H9 (cell line): ENCODE measurements at regions not wholly inside any gene's neighbourhood (a gene's known extent, or its start where the extent isn't known, plus 50 kb on each side); places are given as distances from the start of the nearest gene placed in this dataset.

Experiments used
- DNase-seq: peaks from one replicate; pipeline ENCODE4 v3.0.0-alpha.2; 2017
- H2AFZ ChIP-seq: one replicate; pipeline ENCODE4 v1.6.1; 2013; ENCODE audit warnings: mild to moderate bottlenecking, low read length, control low read depth, moderate library complexity
- H2AK5ac ChIP-seq: 2 replicates; pipeline ENCODE4 v1.6.1; 2013; ENCODE audit warnings: low read length, control low read depth, mixed read lengths; ENCODE audit not compliant: insufficient read length
- H2BK120ac ChIP-seq: one replicate; pipeline ENCODE4 v1.6.1; 2013; ENCODE audit warnings: low read depth, mild to moderate bottlenecking, low read length, control low read depth, inconsistent platforms; ENCODE audit not compliant: poor library complexity, severe bottlenecking
- H2BK12ac ChIP-seq: 2 replicates; pipeline ENCODE4 v1.6.1; 2013; ENCODE audit warnings: low read length, control low read depth, mixed read lengths, low read depth; ENCODE audit not compliant: insufficient read length
- H2BK15ac ChIP-seq: 2 replicates; pipeline ENCODE4 v1.6.1; 2013; ENCODE audit warnings: low read depth, low read length, control low read depth
- H2BK20ac ChIP-seq: one replicate; pipeline ENCODE4 v1.6.1; 2013; ENCODE audit warnings: low read depth, mild to moderate bottlenecking, low read length, control low read depth, inconsistent platforms; ENCODE audit not compliant: poor library complexity, severe bottlenecking
- H2BK5ac ChIP-seq: 2 replicates; pipeline ENCODE4 v1.6.1; 2013; ENCODE audit warnings: low read length, control low read depth, mixed read lengths; ENCODE audit not compliant: insufficient read length
- H3K14ac ChIP-seq: 2 replicates; pipeline ENCODE4 v1.6.1; 2013; ENCODE audit warnings: low read length, control low read depth; ENCODE audit not compliant: insufficient read depth
- H3K18ac ChIP-seq: 2 replicates; pipeline ENCODE4 v1.6.1; 2013; ENCODE audit warnings: low read depth, mild to moderate bottlenecking, mixed read lengths, low read length, control low read depth; ENCODE audit not compliant: insufficient read length
- H3K23ac ChIP-seq: 2 replicates; pipeline ENCODE4 v1.6.1; 2013; ENCODE audit warnings: low read length, control low read depth, mixed read lengths, low read depth; ENCODE audit not compliant: insufficient read length
- H3K23me2 ChIP-seq: 2 replicates; pipeline ENCODE4 v1.6.1; 2013; ENCODE audit warnings: low read depth, mild to moderate bottlenecking, mixed read lengths, low read length, control low read depth; ENCODE audit not compliant: insufficient read length, poor library complexity, severe bottlenecking
- H3K27ac ChIP-seq: 2 replicates; pipeline ENCODE4 v1.5.1; 2013; ENCODE audit warnings: low read length, control low read depth, mixed read lengths, low read depth; ENCODE audit not compliant: insufficient read length
- H3K27me3 ChIP-seq: 2 replicates; pipeline ENCODE4 v1.6.1; 2013; ENCODE audit warnings: low read length, control low read depth, inconsistent platforms; ENCODE audit not compliant: insufficient read depth
- H3K4ac ChIP-seq: 2 replicates; pipeline ENCODE4 v1.6.1; 2013; ENCODE audit warnings: low read depth, mild to moderate bottlenecking, control low read depth, inconsistent platforms, low read length, moderate library complexity
- H3K4me1 ChIP-seq: 2 replicates; pipeline ENCODE4 v1.6.1; 2013; ENCODE audit warnings: low read length, control low read depth, inconsistent platforms; ENCODE audit not compliant: insufficient read depth
- H3K4me2 ChIP-seq: 2 replicates; pipeline ENCODE4 v1.6.1; 2013; ENCODE audit warnings: low read length, control low read depth, mixed read lengths; ENCODE audit not compliant: insufficient read length, insufficient read depth
- H3K56ac ChIP-seq: 2 replicates; pipeline ENCODE4 v1.6.1; 2013; ENCODE audit warnings: low read depth, mild to moderate bottlenecking, mixed read lengths, low read length, control low read depth; ENCODE audit not compliant: insufficient read length
- H3K79me1 ChIP-seq: 2 replicates; pipeline ENCODE4 v1.6.1; 2013; ENCODE audit warnings: low read depth, mild to moderate bottlenecking, moderate library complexity, low read length, control low read depth, inconsistent platforms; ENCODE audit not compliant: insufficient read depth, poor library complexity, severe bottlenecking
- H3K79me2 ChIP-seq: 2 replicates; pipeline ENCODE4 v1.6.1; 2013; ENCODE audit warnings: low read length, control low read depth, inconsistent platforms; ENCODE audit not compliant: insufficient read depth
- H3K9ac ChIP-seq: 2 replicates; pipeline ENCODE4 v1.6.1; 2013; ENCODE audit warnings: low read length, control low read depth, mixed read lengths; ENCODE audit not compliant: insufficient read length; ENCODE audit errors: extremely low read depth
- H3K9me3 ChIP-seq: one replicate; pipeline ENCODE4 v1.6.1; 2013; ENCODE audit warnings: low read depth, low read length, inconsistent platforms; ENCODE audit not compliant: control insufficient read depth
- H3T11ph ChIP-seq: one replicate; pipeline ENCODE4 v1.6.1; 2013; ENCODE audit warnings: mild to moderate bottlenecking, low read length, control low read depth, inconsistent platforms
- H4K20me1 ChIP-seq: one replicate; pipeline ENCODE4 v1.6.1; 2013; ENCODE audit not compliant: control insufficient read depth, insufficient read length, insufficient read depth
- H4K5ac ChIP-seq: 2 replicates; pipeline ENCODE4 v1.6.1; 2013; ENCODE audit warnings: low read depth, mild to moderate bottlenecking, mixed read lengths, low read length, control low read depth; ENCODE audit not compliant: insufficient read length
- H4K8ac ChIP-seq: replicated peaks from 2 replicates; pipeline ENCODE4 v1.6.1; 2013; ENCODE audit warnings: low read length, control low read depth, mixed read lengths, low read depth; ENCODE audit not compliant: insufficient read length
- H4K91ac ChIP-seq: 2 replicates; pipeline ENCODE4 v1.6.1; 2013; ENCODE audit warnings: low read depth, mild to moderate bottlenecking, moderate library complexity, mixed read lengths, low read length, control low read depth; ENCODE audit not compliant: insufficient read length
- H3K27ac Mint-ChIP-seq, 3 experiments: 2 replicates in 2 of 3; 3 replicates in 1 of 3; pipeline ENCODE4 v1.8.0; 2020 to 2021; ENCODE audit warnings: mixed read lengths in 3 of 3, mild to moderate bottlenecking in 1 of 3, moderate library complexity in 1 of 3
- H3K27me3 Mint-ChIP-seq: 2 replicates; pipeline ENCODE4 v1.8.0; 2021; ENCODE audit warnings: low read depth, mild to moderate bottlenecking, moderate library complexity, mixed read lengths
- H3K36me3 Mint-ChIP-seq, 3 experiments: 2 replicates in 2 of 3; 3 replicates in 1 of 3; pipeline ENCODE4 v1.8.0; 2020 to 2021; ENCODE audit warnings: low read depth in 3 of 3, mixed read lengths in 3 of 3; ENCODE audit not compliant: insufficient read depth in 1 of 3
- H3K4me1 Mint-ChIP-seq, 2 experiments: 2 replicates each; pipeline ENCODE4 v1.8.0; 2020; ENCODE audit warnings: mixed read lengths in 2 of 2
- H3K4me3 Mint-ChIP-seq, 2 experiments: 2 replicates in 1 of 2; 3 replicates in 1 of 2; pipeline ENCODE4 v1.8.0; 2020 to 2021; ENCODE audit warnings: mild to moderate bottlenecking in 2 of 2, mixed read lengths in 2 of 2, moderate library complexity in 1 of 2
- H3K9me3 Mint-ChIP-seq, 2 experiments: 2 replicates in 1 of 2; 3 replicates in 1 of 2; pipeline ENCODE4 v1.8.0; 2020; ENCODE audit warnings: mild to moderate bottlenecking in 2 of 2, mixed read lengths in 2 of 2, moderate library complexity in 1 of 2
- WGBS: extraction: QIAGEN DNeasy Blood & Tissue Kit; methylation state at CpG from one replicate; pipeline ENCODE4 v1.1.7; 2013; ENCODE audit warnings: missing lambda C conversion rate, low lambda C conversion rate, mixed read lengths; ENCODE audit not compliant: insufficient read length; ENCODE audit errors: extremely low coverage; 5-methylcytosine and 5-hydroxymethylcytosine counted together
- TF ChIP-seq, protein P1 (sequence below): fragments of 200-600 bp; sonication (generic); conservative IDR thresholded peaks from 3 replicates; pipeline ENCODE4 v1.8.0; 2021; ENCODE audit warnings: antibody characterized with exemption, mild to moderate bottlenecking

DNA sequence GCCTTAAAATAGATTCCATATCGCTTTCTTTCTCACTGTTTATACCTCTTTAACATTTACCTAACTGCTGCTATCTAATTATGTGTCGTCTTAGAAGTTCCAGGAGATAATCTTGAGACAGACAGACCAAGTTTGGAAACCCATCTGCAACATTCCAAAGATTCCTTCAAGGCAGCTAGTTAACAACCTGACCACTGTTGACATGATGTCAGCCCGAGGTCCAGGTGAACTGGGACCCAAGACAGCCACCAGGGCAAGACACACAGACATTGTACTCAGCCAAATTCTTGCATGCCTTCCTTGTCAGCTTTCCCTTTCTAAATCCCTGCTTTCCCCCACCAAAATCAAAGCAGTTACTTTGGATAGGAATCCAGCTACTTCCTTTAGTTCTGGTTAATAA lies 1476.5 kb upstream of the PRR20A start:
- Histone ChIP-seq H3K4me1 (peaks cover 9% of the 10 kb centered on the region; the same call in 1 of the 2 replicates), H3K79me2 (peaks cover 20% of the 10 kb centered on the region), H4K8ac (no peak overlapping the region), H3K9me3 (no peaks in the 10 kb centered on the region), H3K4ac (no peak overlapping the region), H2BK120ac (no peak overlapping the region), H3K23ac (no peak overlapping the region), H2BK20ac (no peak overlapping the region), H3K4me2 (no peak overlapping the region), H2AFZ (no peak overlapping the region), H3K79me1 (no peaks in the 10 kb centered on the region), H4K20me1 (no peaks in the 10 kb centered on the region), H3K18ac (no peak overlapping the region), H4K91ac (no peak overlapping the region), H2AK5ac (no peak overlapping the region), H3K56ac (no peak overlapping the region), H3K27me3 (no peaks in the 10 kb centered on the region), H2BK12ac (no peak overlapping the region), H3K23me2 (no peaks in the 10 kb centered on the region), H3T11ph (no peak overlapping the region), H3K9ac (no peak overlapping the region), H2BK15ac (no peak overlapping the region), H2BK5ac (no peak overlapping the region), H3K14ac (no peak overlapping the region), H3K27ac (no peak overlapping the region), H4K5ac (no peak overlapping the region)
- TF ChIP-seq, protein P1, sequence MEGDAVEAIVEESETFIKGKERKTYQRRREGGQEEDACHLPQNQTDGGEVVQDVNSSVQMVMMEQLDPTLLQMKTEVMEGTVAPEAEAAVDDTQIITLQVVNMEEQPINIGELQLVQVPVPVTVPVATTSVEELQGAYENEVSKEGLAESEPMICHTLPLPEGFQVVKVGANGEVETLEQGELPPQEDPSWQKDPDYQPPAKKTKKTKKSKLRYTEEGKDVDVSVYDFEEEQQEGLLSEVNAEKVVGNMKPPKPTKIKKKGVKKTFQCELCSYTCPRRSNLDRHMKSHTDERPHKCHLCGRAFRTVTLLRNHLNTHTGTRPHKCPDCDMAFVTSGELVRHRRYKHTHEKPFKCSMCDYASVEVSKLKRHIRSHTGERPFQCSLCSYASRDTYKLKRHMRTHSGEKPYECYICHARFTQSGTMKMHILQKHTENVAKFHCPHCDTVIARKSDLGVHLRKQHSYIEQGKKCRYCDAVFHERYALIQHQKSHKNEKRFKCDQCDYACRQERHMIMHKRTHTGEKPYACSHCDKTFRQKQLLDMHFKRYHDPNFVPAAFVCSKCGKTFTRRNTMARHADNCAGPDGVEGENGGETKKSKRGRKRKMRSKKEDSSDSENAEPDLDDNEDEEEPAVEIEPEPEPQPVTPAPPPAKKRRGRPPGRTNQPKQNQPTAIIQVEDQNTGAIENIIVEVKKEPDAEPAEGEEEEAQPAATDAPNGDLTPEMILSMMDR = no peak
- Mint-ChIP-seq H3K27me3 (no peaks in the 10 kb centered on the region), H3K27ac (peak overlapping the region in 2 of 3 experiments; percentile 40 to 47; a peak in 2 of 7 replicates), H3K4me1 (peaks cover 30 to 60% of the 10 kb centered on the region in 2 experiments), H3K4me3 (no peak overlapping the region; a peak in 1 of 5 replicates), H3K36me3 (peaks cover 39 to 49% (median 43%) of the 10 kb centered on the region in 3 experiments), H3K9me3 (peaks cover 12 to 15% of the 10 kb centered on the region in 2 experiments)
- no peak for DNase-seq
- no CpG with 5 or more reads among the region's 3 CpGs for WGBS
